ENCODE measurements at regions not wholly inside any gene's neighbourhood (a gene's known extent, or its start where the extent isn't known, plus 50 kb on each side); places are given as distances from the start of the nearest gene placed in this dataset.

- ChIA-PET POLR2A (no interaction called here), RAD21 (ENCODE audit: unreplicated experiment) (no interaction called here), CTCF (no interaction called here), SMC1A (ENCODE audit: uncharacterized antibody, unreplicated experiment) (no interaction called here)
- ATAC-seq = no peak
- FAIRE-seq = no peak
- H3K4me3 ChIP-seq = no peak overlapping the region
- no peak overlapping the region for H3K4me2 ChIP-seq (ENCODE audit: control insufficient read depth, insufficient read depth)
- no peak overlapping the region for H3K27ac ChIP-seq (ENCODE audit: control insufficient read depth, insufficient read depth)
- no peaks in the 10 kb centered on the region for H3K36me3 ChIP-seq (ENCODE audit: control insufficient read depth in 2 of 2, insufficient read depth in 2 of 2, low read length in 1 of 2)
- H3K9ac ChIP-seq (ENCODE audit: control insufficient read depth, insufficient read depth, low read length) = no peak overlapping the region
- no peaks in the 10 kb centered on the region for H3K4me1 ChIP-seq (ENCODE audit: control insufficient read depth, insufficient read depth, low read length)
- H3K79me2 ChIP-seq (ENCODE audit: control insufficient read depth, insufficient read depth, low read length) = no peaks in the 10 kb centered on the region
- no peak overlapping the region for H2AFZ ChIP-seq (ENCODE audit: control insufficient read depth, low read depth, low read length)
- H3K27me3 ChIP-seq (replicated peaks in 1 of 2; ENCODE audit: control insufficient read depth in 2 of 2, insufficient read depth in 2 of 2, low read length in 1 of 2) = no peaks in the 10 kb centered on the region; a peak in 2 of 4 replicates
- H3K9me3 ChIP-seq (replicated peaks; ENCODE audit: control insufficient read depth, insufficient read depth, low read length) = peaks cover 3% of the 10 kb centered on the region; the same call in 1 of the 3 replicates
- WGBS (ENCODE audit: insufficient coverage, insufficient replicate concordance, low lambda C conversion rate, missing lambda C conversion rate) = 54% methylated on average over 2 of the region's 2 CpGs
- intact Hi-C loops (cut with micrococcal nuclease; ENCODE audit: unreplicated experiment) = no loop called here
- no peak for TF ChIP-seq POLR2A (IDR thresholded peaks at IDR 0.05; ENCODE audit: low read depth, low read length)
- TF ChIP-seq CUX1 (IDR thresholded peaks at IDR 0.05; ENCODE audit: insufficient replicate concordance, low read depth, low read length) = no peak
- TF ChIP-seq, protein P1, sequence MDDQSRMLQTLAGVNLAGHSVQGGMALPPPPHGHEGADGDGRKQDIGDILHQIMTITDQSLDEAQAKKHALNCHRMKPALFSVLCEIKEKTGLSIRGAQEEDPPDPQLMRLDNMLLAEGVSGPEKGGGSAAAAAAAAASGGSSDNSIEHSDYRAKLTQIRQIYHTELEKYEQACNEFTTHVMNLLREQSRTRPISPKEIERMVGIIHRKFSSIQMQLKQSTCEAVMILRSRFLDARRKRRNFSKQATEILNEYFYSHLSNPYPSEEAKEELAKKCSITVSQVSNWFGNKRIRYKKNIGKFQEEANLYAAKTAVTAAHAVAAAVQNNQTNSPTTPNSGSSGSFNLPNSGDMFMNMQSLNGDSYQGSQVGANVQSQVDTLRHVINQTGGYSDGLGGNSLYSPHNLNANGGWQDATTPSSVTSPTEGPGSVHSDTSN (IDR thresholded peaks at IDR 0.05; ENCODE audit: insufficient replicate concordance, low read depth, low read length) = no peak
- TF ChIP-seq ZNF207 (IDR thresholded peaks at IDR 0.05; ENCODE audit: borderline replicate concordance) = no peak
- no peak for TF ChIP-seq MAX (IDR thresholded peaks at IDR 0.05; ENCODE audit: low read depth, low read length)
- TF ChIP-seq POU2F2 (IDR thresholded peaks at IDR 0.05; ENCODE audit: borderline replicate concordance, low read depth, low read length) = no peak
- TF ChIP-seq TARDBP (IDR thresholded peaks at IDR 0.05; ENCODE audit: borderline replicate concordance) = no peak
- TF ChIP-seq, protein P2, sequence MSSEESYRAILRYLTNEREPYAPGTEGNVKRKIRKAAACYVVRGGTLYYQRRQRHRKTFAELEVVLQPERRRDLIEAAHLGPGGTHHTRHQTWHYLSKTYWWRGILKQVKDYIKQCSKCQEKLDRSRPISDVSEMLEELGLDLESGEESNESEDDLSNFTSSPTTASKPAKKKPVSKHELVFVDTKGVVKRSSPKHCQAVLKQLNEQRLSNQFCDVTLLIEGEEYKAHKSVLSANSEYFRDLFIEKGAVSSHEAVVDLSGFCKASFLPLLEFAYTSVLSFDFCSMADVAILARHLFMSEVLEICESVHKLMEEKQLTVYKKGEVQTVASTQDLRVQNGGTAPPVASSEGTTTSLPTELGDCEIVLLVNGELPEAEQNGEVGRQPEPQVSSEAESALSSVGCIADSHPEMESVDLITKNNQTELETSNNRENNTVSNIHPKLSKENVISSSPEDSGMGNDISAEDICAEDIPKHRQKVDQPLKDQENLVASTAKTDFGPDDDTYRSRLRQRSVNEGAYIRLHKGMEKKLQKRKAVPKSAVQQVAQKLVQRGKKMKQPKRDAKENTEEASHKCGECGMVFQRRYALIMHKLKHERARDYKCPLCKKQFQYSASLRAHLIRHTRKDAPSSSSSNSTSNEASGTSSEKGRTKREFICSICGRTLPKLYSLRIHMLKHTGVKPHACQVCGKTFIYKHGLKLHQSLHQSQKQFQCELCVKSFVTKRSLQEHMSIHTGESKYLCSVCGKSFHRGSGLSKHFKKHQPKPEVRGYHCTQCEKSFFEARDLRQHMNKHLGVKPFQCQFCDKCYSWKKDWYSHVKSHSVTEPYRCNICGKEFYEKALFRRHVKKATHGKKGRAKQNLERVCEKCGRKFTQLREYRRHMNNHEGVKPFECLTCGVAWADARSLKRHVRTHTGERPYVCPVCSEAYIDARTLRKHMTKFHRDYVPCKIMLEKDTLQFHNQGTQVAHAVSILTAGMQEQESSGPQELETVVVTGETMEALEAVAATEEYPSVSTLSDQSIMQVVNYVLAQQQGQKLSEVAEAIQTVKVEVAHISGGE (CRISPR knock-in tag; IDR thresholded peaks at IDR 0.05) = no peak
- TF ChIP-seq MYB (IDR thresholded peaks at IDR 0.05; ENCODE audit: borderline replicate concordance, low read depth, low read length) = no peak
- in situ Hi-C loops (cut with MboI) = no loop called here
- BruUV-seq (replicated peaks) = no TSS peak
- no peaks in the 10 kb centered on the region for H4K20me1 ChIP-seq (ENCODE audit: control insufficient read depth, insufficient read depth)
- no peak for DNase-seq (ENCODE audit: low read depth, low spot score)
Observed at GRCh38 chr1:30631700-30632099, 91.7 kb downstream of the MATN1 start.
